ENCODE measurements at regions not wholly inside any gene's neighbourhood (a gene's known extent, or its start where the extent isn't known, plus 50 kb on each side); places are given as distances from the start of the nearest gene placed in this dataset.

GRCh38 chr2:219707496-219708285 is 80.3 kb downstream of the SLC4A3 start:
- Histone ChIP-seq H3K4me3 (ENCODE audit: low read depth, low read length) (no peak overlapping the region), H3K9me3 (ENCODE audit: control insufficient read depth, insufficient read depth, low read length) (no peaks in the 10 kb centered on the region), H3K36me3 (ENCODE audit: control insufficient read depth, insufficient read depth, low read length) (no peaks in the 10 kb centered on the region), H3K27ac (ENCODE audit: low read depth, low read length) (peak overlapping the region; percentile 30), H3K27me3 (ENCODE audit: control insufficient read depth, insufficient read depth, low read length) (no peaks in the 10 kb centered on the region), H3K9ac (ENCODE audit: low read depth, low read length) (no peak overlapping the region), H3K4me1 (ENCODE audit: control insufficient read depth, insufficient read depth, low read length) (peaks cover 17% of the 10 kb centered on the region)

- H3K27ac ChIP-seq (ENCODE audit: low read depth, low read length), result no peak overlapping the region
- H3K36me3 ChIP-seq (ENCODE audit: control insufficient read depth, insufficient read depth, low read length), result no peaks in the 10 kb centered on the region
- no peaks in the 10 kb centered on the region for H3K9me3 ChIP-seq (ENCODE audit: control insufficient read depth, insufficient read depth, low read length)
- H3K4me1 ChIP-seq (ENCODE audit: control insufficient read depth, insufficient read depth, low read length), result peaks cover 12% of the 10 kb centered on the region
- H3K27me3 ChIP-seq (ENCODE audit: control insufficient read depth, insufficient read depth, low read length), result no peaks in the 10 kb centered on the region
- no peak overlapping the region for H3K9ac ChIP-seq (ENCODE audit: low read depth, low read length)
- H3K4me3 ChIP-seq (ENCODE audit: low read depth, low read length), result no peak overlapping the region
Measured at GRCh38 chr2:219709331-219709761, 81.9 kb downstream of the SLC4A3 start.

GRCh38 chr2:219713110-219713509 is 85.7 kb downstream of the SLC4A3 start:
- no peaks in the 10 kb centered on the region for H3K27me3 ChIP-seq (ENCODE audit: control insufficient read depth, insufficient read depth, low read length)
- H3K4me1 ChIP-seq (ENCODE audit: control insufficient read depth, insufficient read depth, low read length), result no peaks in the 10 kb centered on the region
- no peak overlapping the region for H3K9ac ChIP-seq (ENCODE audit: low read depth, low read length)
- no peaks in the 10 kb centered on the region for H3K36me3 ChIP-seq (ENCODE audit: control insufficient read depth, insufficient read depth, low read length)
- H3K4me3 ChIP-seq (ENCODE audit: low read depth, low read length), result no peak overlapping the region
- H3K27ac ChIP-seq (ENCODE audit: low read depth, low read length), result no peak overlapping the region
- H3K9me3 ChIP-seq (ENCODE audit: control insufficient read depth, insufficient read depth, low read length), result no peaks in the 10 kb centered on the region

GRCh38 chr2:219714681-219715400 is 87.4 kb downstream of the SLC4A3 start:
- Histone ChIP-seq H3K9me3 (ENCODE audit: control insufficient read depth, insufficient read depth, low read length) (no peaks in the 10 kb centered on the region), H3K27me3 (ENCODE audit: control insufficient read depth, insufficient read depth, low read length) (no peaks in the 10 kb centered on the region), H3K9ac (ENCODE audit: low read depth, low read length) (no peak overlapping the region), H3K4me1 (ENCODE audit: control insufficient read depth, insufficient read depth, low read length) (no peaks in the 10 kb centered on the region), H3K4me3 (ENCODE audit: low read depth, low read length) (no peak overlapping the region), H3K36me3 (ENCODE audit: control insufficient read depth, insufficient read depth, low read length) (no peaks in the 10 kb centered on the region), H3K27ac (ENCODE audit: low read depth, low read length) (no peak overlapping the region)

GRCh38 chr2:219718066-219718465 is 90.6 kb downstream of the SLC4A3 start:
- H3K27me3 ChIP-seq (ENCODE audit: control insufficient read depth, insufficient read depth, low read length), result no peaks in the 10 kb centered on the region

GRCh38 chr2:219719521-219719920 is 92.1 kb downstream of the SLC4A3 start:
- Histone ChIP-seq H3K27ac (ENCODE audit: low read depth, low read length) (no peak overlapping the region), H3K9me3 (ENCODE audit: control insufficient read depth, insufficient read depth, low read length) (no peaks in the 10 kb centered on the region), H3K36me3 (ENCODE audit: control insufficient read depth, insufficient read depth, low read length) (no peaks in the 10 kb centered on the region)

More at GRCh38 chr2:219718066-219718465, 90.6 kb downstream of the SLC4A3 start:
- Histone ChIP-seq H3K4me1 (ENCODE audit: control insufficient read depth, insufficient read depth, low read length) (no peaks in the 10 kb centered on the region), H3K4me3 (ENCODE audit: low read depth, low read length) (no peak overlapping the region), H3K36me3 (ENCODE audit: control insufficient read depth, insufficient read depth, low read length) (no peaks in the 10 kb centered on the region), H3K9ac (ENCODE audit: low read depth, low read length) (no peak overlapping the region), H3K9me3 (ENCODE audit: control insufficient read depth, insufficient read depth, low read length) (no peaks in the 10 kb centered on the region), H3K27ac (ENCODE audit: low read depth, low read length) (no peak overlapping the region)

GRCh38 chr2:219720956-219721355 is 93.5 kb downstream of the SLC4A3 start:
- Histone ChIP-seq H3K9me3 (ENCODE audit: control insufficient read depth, insufficient read depth, low read length) (no peaks in the 10 kb centered on the region), H3K27ac (ENCODE audit: low read depth, low read length) (no peak overlapping the region), H3K36me3 (ENCODE audit: control insufficient read depth, insufficient read depth, low read length) (no peaks in the 10 kb centered on the region), H3K4me3 (ENCODE audit: low read depth, low read length) (no peak overlapping the region), H3K9ac (ENCODE audit: low read depth, low read length) (no peak overlapping the region), H3K27me3 (ENCODE audit: control insufficient read depth, insufficient read depth, low read length) (no peaks in the 10 kb centered on the region), H3K4me1 (ENCODE audit: control insufficient read depth, insufficient read depth, low read length) (no peaks in the 10 kb centered on the region)

More at GRCh38 chr2:219719521-219719920, 92.1 kb downstream of the SLC4A3 start:
- no peak overlapping the region for H3K4me3 ChIP-seq (ENCODE audit: low read depth, low read length)
- H3K9ac ChIP-seq (ENCODE audit: low read depth, low read length), result no peak overlapping the region
- no peaks in the 10 kb centered on the region for H3K4me1 ChIP-seq (ENCODE audit: control insufficient read depth, insufficient read depth, low read length)
- no peaks in the 10 kb centered on the region for H3K27me3 ChIP-seq (ENCODE audit: control insufficient read depth, insufficient read depth, low read length)

- no peaks in the 10 kb centered on the region for H3K36me3 ChIP-seq (ENCODE audit: control insufficient read depth, insufficient read depth, low read length)
- no peaks in the 10 kb centered on the region for H3K9me3 ChIP-seq (ENCODE audit: control insufficient read depth, insufficient read depth, low read length)
- no peaks in the 10 kb centered on the region for H3K27me3 ChIP-seq (ENCODE audit: control insufficient read depth, insufficient read depth, low read length)
- no peak overlapping the region for H3K9ac ChIP-seq (ENCODE audit: low read depth, low read length)
- no peak overlapping the region for H3K4me3 ChIP-seq (ENCODE audit: low read depth, low read length)
- no peak overlapping the region for H3K27ac ChIP-seq (ENCODE audit: low read depth, low read length)
- 0 out of 2 replicates have a peak, but pooled peaks cover 3% of the 10 kb centered on the region for H3K4me1 ChIP-seq (ENCODE audit: control insufficient read depth, insufficient read depth, low read length)
Measured at GRCh38 chr2:219722276-219722879, 94.9 kb downstream of the SLC4A3 start.

- Histone ChIP-seq H3K27ac (ENCODE audit: low read depth, low read length) (no peak overlapping the region), H3K36me3 (ENCODE audit: control insufficient read depth, insufficient read depth, low read length) (no peaks in the 10 kb centered on the region), H3K9ac (ENCODE audit: low read depth, low read length) (no peak overlapping the region), H3K4me3 (ENCODE audit: low read depth, low read length) (no peak overlapping the region), H3K9me3 (ENCODE audit: control insufficient read depth, insufficient read depth, low read length) (no peaks in the 10 kb centered on the region), H3K27me3 (ENCODE audit: control insufficient read depth, insufficient read depth, low read length) (no peaks in the 10 kb centered on the region), H3K4me1 (ENCODE audit: control insufficient read depth, insufficient read depth, low read length) (peaks cover 9% of the 10 kb centered on the region)
Measured at GRCh38 chr2:219723311-219723710, 95.9 kb downstream of the SLC4A3 start.

- peaks cover 9% of the 10 kb centered on the region for H3K4me1 ChIP-seq (ENCODE audit: control insufficient read depth, insufficient read depth, low read length)
- no peaks in the 10 kb centered on the region for H3K27me3 ChIP-seq (ENCODE audit: control insufficient read depth, insufficient read depth, low read length)
- H3K4me3 ChIP-seq (ENCODE audit: low read depth, low read length), result no peak overlapping the region
- no peak overlapping the region for H3K9ac ChIP-seq (ENCODE audit: low read depth, low read length)
- H3K27ac ChIP-seq (ENCODE audit: low read depth, low read length), result no peak overlapping the region
- no peaks in the 10 kb centered on the region for H3K9me3 ChIP-seq (ENCODE audit: control insufficient read depth, insufficient read depth, low read length)
- H3K36me3 ChIP-seq (ENCODE audit: control insufficient read depth, insufficient read depth, low read length), result no peaks in the 10 kb centered on the region
Measured at GRCh38 chr2:219724628-219725027, 97.2 kb downstream of the SLC4A3 start.

- H3K9ac ChIP-seq (ENCODE audit: low read depth, low read length), result no peak overlapping the region
- no peak overlapping the region for H3K4me3 ChIP-seq (ENCODE audit: low read depth, low read length)
- H3K36me3 ChIP-seq (ENCODE audit: control insufficient read depth, insufficient read depth, low read length), result no peaks in the 10 kb centered on the region
- H3K27ac ChIP-seq (ENCODE audit: low read depth, low read length), result no peak overlapping the region
- H3K27me3 ChIP-seq (ENCODE audit: control insufficient read depth, insufficient read depth, low read length), result no peaks in the 10 kb centered on the region
- peaks cover 9% of the 10 kb centered on the region for H3K4me1 ChIP-seq (ENCODE audit: control insufficient read depth, insufficient read depth, low read length)
- H3K9me3 ChIP-seq (ENCODE audit: control insufficient read depth, insufficient read depth, low read length), result no peaks in the 10 kb centered on the region
Measured at GRCh38 chr2:219726916-219727315, 99.5 kb downstream of the SLC4A3 start.

All from HUES48 (cell line).